Tibial artery (tissue), 4 donors: ENCODE measurements at regions not wholly inside any gene's neighbourhood (a gene's known extent, or its start where the extent isn't known, plus 50 kb on each side); places are given as distances from the start of the nearest gene placed in this dataset.

ENCODE experiments used
- DNase-seq, 2 donors: peaks; one replicate each; pipeline ENCODE4 v3.0.0-alpha.2; 2019
- H3K27ac ChIP-seq, 2 donors: fragments of 200-600 bp; sonication (generic) in 1 of 2; 1 replicate in 1 of 2; 2 replicates in 1 of 2; pipeline ENCODE4 v1.5.1; 2018 to 2019; ENCODE audit warnings: mild to moderate bottlenecking in 1 of 2
- H3K27me3 ChIP-seq, 2 donors: fragments of 200-600 bp; sonication (generic) in 1 of 2; one replicate each; pipeline versions ENCODE4 v1.5.1 to v1.6.0; 2016 to 2019
- H3K36me3 ChIP-seq, 3 donors: fragments of 200-600 bp; sonication (generic) in 2 of 3; one replicate each; pipeline ENCODE4 v1.5.1; 2016 to 2019; ENCODE audit warnings: mild to moderate bottlenecking in 2 of 3
- H3K4me1 ChIP-seq, 4 donors: fragments of 200-600 bp; sonication (generic) in 2 of 4; 1 replicate in 3 of 4; 2 replicates in 1 of 4; pipeline ENCODE4 v1.5.1; 2016 to 2019
- H3K4me3 ChIP-seq, 2 donors: fragments of 200-600 bp; sonication (generic) in 1 of 2; 1 replicate in 1 of 2; 2 replicates in 1 of 2; pipeline ENCODE4 v1.5.1; 2018 to 2019; ENCODE audit warnings: mild to moderate bottlenecking in 2 of 2
- H3K9me3 ChIP-seq, 3 donors: fragments of 200-600 bp; sonication (generic) in 1 of 3; one replicate each; pipeline ENCODE4 v1.5.1; 2016 to 2019
- intact Hi-C: fragments of 100-400 bp; cut with DNase I; formaldehyde crosslinking; loops from one replicate; pipeline ENCODE4 v1.15.0; 2023; ENCODE audit warnings: low total_unique reads
- TF ChIP-seq, protein P1 (sequence below), 2 experiments: fragments of 200-600 bp in 1 of 2; fragments of 450-650 bp in 1 of 2; IDR thresholded peaks; one replicate each; pipeline ENCODE4 v1.5.1; 2017 to 2019; ENCODE audit warnings: antibody characterized with exemption in 2 of 2, mild to moderate bottlenecking in 1 of 2, moderate library complexity in 1 of 2

DNA sequence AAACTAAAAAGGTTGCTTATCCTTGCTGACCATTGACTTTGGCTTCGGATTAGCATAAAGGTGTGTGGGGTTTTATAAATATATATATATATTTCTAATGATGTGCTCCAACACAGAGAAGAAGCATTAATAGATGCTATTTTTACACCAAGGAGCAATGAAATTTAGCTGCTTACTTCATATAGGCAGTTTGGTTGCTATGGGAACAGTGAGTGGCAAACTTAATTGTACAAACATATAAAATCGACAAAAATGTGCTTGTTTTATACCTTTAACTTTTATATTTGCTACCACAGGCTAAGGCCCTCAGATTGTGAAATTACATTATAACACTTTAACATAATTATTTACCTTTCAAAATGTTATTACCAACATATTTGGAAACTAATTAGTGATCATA is 303.4 kb downstream of the SEC23A start:
- intact Hi-C loops = no loop called here
- H3K9me3 ChIP-seq = peaks cover 0 to 16% (median 0%) of the 10 kb centered on the region in 3 donors
- TF ChIP-seq, protein P1, sequence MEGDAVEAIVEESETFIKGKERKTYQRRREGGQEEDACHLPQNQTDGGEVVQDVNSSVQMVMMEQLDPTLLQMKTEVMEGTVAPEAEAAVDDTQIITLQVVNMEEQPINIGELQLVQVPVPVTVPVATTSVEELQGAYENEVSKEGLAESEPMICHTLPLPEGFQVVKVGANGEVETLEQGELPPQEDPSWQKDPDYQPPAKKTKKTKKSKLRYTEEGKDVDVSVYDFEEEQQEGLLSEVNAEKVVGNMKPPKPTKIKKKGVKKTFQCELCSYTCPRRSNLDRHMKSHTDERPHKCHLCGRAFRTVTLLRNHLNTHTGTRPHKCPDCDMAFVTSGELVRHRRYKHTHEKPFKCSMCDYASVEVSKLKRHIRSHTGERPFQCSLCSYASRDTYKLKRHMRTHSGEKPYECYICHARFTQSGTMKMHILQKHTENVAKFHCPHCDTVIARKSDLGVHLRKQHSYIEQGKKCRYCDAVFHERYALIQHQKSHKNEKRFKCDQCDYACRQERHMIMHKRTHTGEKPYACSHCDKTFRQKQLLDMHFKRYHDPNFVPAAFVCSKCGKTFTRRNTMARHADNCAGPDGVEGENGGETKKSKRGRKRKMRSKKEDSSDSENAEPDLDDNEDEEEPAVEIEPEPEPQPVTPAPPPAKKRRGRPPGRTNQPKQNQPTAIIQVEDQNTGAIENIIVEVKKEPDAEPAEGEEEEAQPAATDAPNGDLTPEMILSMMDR (IDR thresholded peaks at IDR 0.05) = no peak

DNA sequence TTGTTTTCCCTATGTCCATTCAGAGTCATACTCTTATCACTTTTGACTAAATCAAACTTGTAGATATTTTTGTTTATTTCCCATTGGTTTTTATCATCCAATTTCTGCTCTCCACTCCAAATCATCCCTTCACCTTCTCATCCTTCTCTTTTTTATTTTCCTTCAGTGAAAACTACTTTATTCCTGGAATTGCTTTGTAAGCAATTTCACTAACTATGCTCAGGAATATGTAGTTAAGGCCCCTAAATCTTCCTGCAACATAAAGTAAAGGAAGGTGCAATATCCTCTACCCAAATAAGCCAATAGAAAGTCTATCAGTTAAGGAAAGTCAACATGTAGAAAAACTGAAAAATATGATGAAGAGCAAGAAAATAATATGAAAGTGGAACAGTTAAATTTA is 308.4 kb downstream of the SEC23A start:
- Histone ChIP-seq H3K27me3 (no peaks in the 10 kb centered on the region), H3K36me3 (no peaks in the 10 kb centered on the region), H3K9me3 (no peaks in the 10 kb centered on the region), H3K27ac (no peak overlapping the region), H3K4me3 (no peak overlapping the region), H3K4me1 (no peaks in the 10 kb centered on the region)
- no peak for DNase-seq
- intact Hi-C loops = no loop called here
- TF ChIP-seq, protein P1 (IDR thresholded peaks at IDR 0.05) = no peak

More for the DNA sequence above, 303.4 kb downstream of the SEC23A start:
- Histone ChIP-seq H3K4me1 (no peaks in the 10 kb centered on the region), H3K4me3 (no peak overlapping the region), H3K27me3 (no peaks in the 10 kb centered on the region), H3K36me3 (no peaks in the 10 kb centered on the region), H3K27ac (no peak overlapping the region)
- no peak for DNase-seq

DNA sequence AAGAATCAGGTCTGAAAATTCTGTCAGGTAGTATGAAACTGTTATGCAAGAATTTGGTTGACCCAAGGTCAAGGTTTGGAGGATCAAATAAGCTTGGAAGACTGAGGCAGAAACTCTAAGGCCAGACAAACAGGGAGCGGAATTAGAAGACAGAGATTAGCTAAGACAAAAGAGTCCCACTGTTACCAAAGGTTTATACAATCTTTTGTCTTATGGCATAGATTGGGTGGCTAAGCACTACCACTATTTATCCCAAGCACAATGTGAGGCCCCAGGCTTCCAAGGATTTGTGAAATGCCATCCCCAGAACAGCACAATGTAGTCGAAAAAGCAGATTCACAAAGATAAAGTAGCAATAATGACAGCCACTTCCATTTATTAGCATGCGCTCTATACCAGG is 311.2 kb downstream of the SEC23A start:
- no peak overlapping the region for H3K4me3 ChIP-seq
- peaks cover 0 to 8% (median 0%) of the 10 kb centered on the region in 4 donors for H3K4me1 ChIP-seq
- no peaks in the 10 kb centered on the region for H3K9me3 ChIP-seq
- H3K27me3 ChIP-seq = no peaks in the 10 kb centered on the region
- intact Hi-C loops = no loop called here
- no peak overlapping the region for H3K27ac ChIP-seq
- no peak for DNase-seq
- no peaks in the 10 kb centered on the region for H3K36me3 ChIP-seq
- TF ChIP-seq, protein P1 (IDR thresholded peaks at IDR 0.05) = no peak

DNA sequence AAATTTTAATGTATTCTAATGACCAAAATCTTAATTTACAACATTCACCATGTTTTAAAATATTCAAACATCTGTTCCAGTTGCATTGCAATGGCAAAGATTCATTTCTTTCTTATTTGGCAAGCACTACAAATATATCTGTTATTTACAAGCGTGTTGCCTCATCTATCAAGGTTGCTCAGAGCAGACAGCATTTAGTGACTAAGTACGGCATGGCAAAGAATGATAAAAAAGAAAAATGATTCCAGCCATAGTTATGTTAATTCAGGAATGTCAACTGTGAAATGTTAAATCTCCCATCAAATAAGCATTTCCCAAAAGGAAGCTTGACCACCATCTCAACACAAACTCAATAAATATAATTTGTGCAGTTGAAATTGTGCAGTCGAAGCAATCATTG is 312.1 kb downstream of the SEC23A start:
- Histone ChIP-seq H3K27ac (no peak overlapping the region), H3K4me1 (peaks cover 0 to 10% (median 0%) of the 10 kb centered on the region in 4 donors), H3K9me3 (no peaks in the 10 kb centered on the region), H3K27me3 (no peaks in the 10 kb centered on the region), H3K36me3 (no peaks in the 10 kb centered on the region), H3K4me3 (no peak overlapping the region)
- intact Hi-C loops = no loop called here
- no peak for DNase-seq
- TF ChIP-seq, protein P1 (IDR thresholded peaks at IDR 0.05) = no peak

DNA sequence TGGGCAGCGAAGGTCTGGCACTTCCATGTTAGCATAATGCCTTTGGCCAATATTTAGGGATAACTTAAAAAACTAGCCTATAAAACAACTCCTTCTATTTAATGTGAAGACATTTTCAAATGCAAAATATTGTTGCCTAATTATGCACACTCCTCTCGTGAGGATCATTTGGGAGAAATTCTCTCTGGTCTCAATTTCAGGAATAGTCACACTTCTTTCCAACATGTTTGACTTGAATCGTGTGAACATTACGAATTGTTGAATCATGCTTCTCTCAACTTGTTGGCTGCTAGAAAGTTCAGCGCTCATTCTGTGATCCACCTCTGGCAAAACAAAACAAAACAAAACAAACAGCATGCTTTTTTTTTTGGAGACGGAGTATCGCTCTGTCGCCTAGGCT is 313.2 kb downstream of the SEC23A start:
- Histone ChIP-seq H3K4me1 (peaks cover 0 to 10% (median 0%) of the 10 kb centered on the region in 4 donors), H3K27me3 (no peaks in the 10 kb centered on the region), H3K36me3 (no peaks in the 10 kb centered on the region), H3K4me3 (no peak overlapping the region), H3K27ac (no peak overlapping the region), H3K9me3 (no peaks in the 10 kb centered on the region)
- TF ChIP-seq, protein P1 (IDR thresholded peaks at IDR 0.05) = no peak
- intact Hi-C loops = no loop called here
- no peak for DNase-seq

DNA sequence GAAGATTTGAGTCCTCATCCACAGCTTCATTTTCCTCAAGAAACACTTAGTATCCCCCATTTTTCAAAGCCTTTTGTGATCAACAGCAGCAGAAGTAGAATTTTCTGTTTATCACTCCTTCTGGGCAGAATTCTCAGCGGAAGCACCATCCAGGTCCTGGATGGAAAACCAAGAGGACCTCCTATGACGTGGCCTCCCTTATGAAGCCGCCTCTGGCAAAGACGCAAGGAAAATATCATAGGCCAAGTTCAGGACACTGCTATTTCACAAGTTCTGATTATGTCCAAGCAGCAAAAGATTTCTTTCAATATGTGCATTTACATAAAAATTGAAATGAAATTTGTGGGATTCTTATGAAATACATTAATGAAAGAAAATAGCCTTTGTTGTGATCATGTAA is 315.0 kb downstream of the SEC23A start:
- Histone ChIP-seq H3K36me3 (no peaks in the 10 kb centered on the region), H3K27me3 (no peaks in the 10 kb centered on the region), H3K4me3 (no peak overlapping the region), H3K27ac (no peak overlapping the region), H3K9me3 (no peaks in the 10 kb centered on the region), H3K4me1 (peaks cover 0 to 10% (median 0%) of the 10 kb centered on the region in 4 donors)
- intact Hi-C loops = no loop called here
- TF ChIP-seq, protein P1 (IDR thresholded peaks at IDR 0.05) = no peak
- no peak for DNase-seq
